Cardiac muscle cell (in vitro differentiated cells and primary cell): ENCODE measurements at regions not wholly inside any gene's neighbourhood (a gene's known extent, or its start where the extent isn't known, plus 50 kb on each side); places are given as distances from the start of the nearest gene placed in this dataset.

Experiments
- DNase-seq, 2 donors: peaks; one replicate each; pipeline versions ENCODE4 v3.0.0 to v3.0.0-alpha.2; 2010 to 2017; ENCODE audit warnings: low read depth in 1 of 2, low spot score in 1 of 2
- H3K27ac ChIP-seq: fragments of 200-600 bp; sonication (generic); 2 replicates; pipeline ENCODE4 v1.5.1; 2016
- H3K27me3 ChIP-seq: fragments of 200-600 bp; sonication (generic); 2 replicates; pipeline ENCODE4 v1.6.0; 2016; ENCODE audit warnings: control low read depth
- H3K36me3 ChIP-seq: fragments of 200-600 bp; sonication (generic); 2 replicates; pipeline ENCODE4 v1.5.1; 2016; ENCODE audit warnings: control low read depth
- H3K4me1 ChIP-seq: fragments of 200-600 bp; sonication (generic); 2 replicates; pipeline ENCODE4 v1.8.1; 2017; ENCODE audit warnings: low read depth, mild to moderate bottlenecking, mixed run types
- H3K4me3 ChIP-seq: fragments of 200-600 bp; sonication (generic); 2 replicates; pipeline ENCODE4 v1.5.1; 2016; ENCODE audit warnings: mild to moderate bottlenecking
- H3K9me3 ChIP-seq: fragments of 200-600 bp; sonication (generic); 2 replicates; pipeline ENCODE4 v1.5.1; 2017; ENCODE audit warnings: low read depth, mild to moderate bottlenecking, control low read depth
- TF ChIP-seq, protein P1 (sequence below): IDR thresholded peaks from 2 replicates; pipeline ENCODE4 v1.5.1; 2012; ENCODE audit warnings: low read depth, mild to moderate bottlenecking, low read length

DNA sequence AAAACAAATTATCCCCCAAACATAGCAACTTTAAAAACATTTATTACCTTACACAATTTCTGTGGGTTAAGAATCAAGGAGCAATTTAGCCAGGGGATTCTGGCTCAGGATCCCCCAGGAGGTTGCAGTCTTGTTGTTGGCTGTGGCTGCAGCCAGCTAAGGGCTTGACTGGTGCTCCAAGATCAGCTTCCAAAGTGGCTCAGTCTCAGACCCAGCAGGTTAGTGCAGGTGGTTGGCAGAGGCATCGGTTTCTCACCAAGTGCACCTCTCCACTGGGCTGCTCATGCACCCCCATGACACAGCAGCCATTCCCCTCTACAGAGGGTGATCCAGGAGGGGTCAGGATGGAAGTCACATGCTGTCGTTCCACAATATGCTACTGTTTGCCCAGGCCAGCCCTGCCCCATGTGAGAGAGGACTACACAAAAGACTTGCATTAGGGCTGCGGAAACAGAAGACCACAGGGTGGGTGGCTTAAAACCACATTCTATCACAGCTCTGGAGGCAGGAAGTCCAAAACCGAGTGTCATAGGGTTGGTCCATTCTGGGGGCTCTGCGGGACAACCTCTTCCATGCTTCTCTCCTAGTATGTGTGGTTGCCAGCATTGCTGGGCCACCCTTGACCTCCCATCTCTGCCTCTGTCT lies 125.8 kb downstream of the C6orf118 start:
- no peaks in the 10 kb centered on the region for H3K9me3 ChIP-seq
- no peaks in the 10 kb centered on the region for H3K27me3 ChIP-seq
- no peak for DNase-seq
- TF ChIP-seq, protein P1, sequence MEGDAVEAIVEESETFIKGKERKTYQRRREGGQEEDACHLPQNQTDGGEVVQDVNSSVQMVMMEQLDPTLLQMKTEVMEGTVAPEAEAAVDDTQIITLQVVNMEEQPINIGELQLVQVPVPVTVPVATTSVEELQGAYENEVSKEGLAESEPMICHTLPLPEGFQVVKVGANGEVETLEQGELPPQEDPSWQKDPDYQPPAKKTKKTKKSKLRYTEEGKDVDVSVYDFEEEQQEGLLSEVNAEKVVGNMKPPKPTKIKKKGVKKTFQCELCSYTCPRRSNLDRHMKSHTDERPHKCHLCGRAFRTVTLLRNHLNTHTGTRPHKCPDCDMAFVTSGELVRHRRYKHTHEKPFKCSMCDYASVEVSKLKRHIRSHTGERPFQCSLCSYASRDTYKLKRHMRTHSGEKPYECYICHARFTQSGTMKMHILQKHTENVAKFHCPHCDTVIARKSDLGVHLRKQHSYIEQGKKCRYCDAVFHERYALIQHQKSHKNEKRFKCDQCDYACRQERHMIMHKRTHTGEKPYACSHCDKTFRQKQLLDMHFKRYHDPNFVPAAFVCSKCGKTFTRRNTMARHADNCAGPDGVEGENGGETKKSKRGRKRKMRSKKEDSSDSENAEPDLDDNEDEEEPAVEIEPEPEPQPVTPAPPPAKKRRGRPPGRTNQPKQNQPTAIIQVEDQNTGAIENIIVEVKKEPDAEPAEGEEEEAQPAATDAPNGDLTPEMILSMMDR = no peak
- no peak overlapping the region for H3K4me3 ChIP-seq
- H3K36me3 ChIP-seq = no peaks in the 10 kb centered on the region
- no peaks in the 10 kb centered on the region for H3K4me1 ChIP-seq
- no peak overlapping the region for H3K27ac ChIP-seq

DNA sequence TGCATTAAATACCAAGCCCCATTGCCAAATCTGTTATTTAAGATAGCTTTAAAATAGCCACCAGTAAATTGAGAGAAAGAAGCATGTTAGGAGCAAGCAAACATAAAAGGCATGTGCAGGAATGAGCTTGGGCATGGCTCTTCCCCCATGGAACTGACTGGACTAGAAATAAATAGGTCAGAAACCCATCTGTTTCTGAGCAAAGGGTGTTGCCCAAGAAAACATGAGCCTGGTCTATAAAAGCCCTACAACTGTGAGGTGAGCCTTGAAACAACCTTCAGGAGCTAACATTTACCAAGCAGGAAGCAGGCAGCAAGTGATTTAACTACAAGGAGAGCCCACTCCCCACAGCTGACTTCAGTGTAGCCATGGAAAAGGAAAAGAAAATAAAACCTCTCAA lies 126.3 kb downstream of the C6orf118 start:
- Histone ChIP-seq H3K27me3 (no peaks in the 10 kb centered on the region), H3K4me3 (no peak overlapping the region), H3K36me3 (no peaks in the 10 kb centered on the region), H3K9me3 (no peaks in the 10 kb centered on the region), H3K4me1 (no peaks in the 10 kb centered on the region), H3K27ac (no peak overlapping the region)
- TF ChIP-seq, protein P1 = no peak
- no peak for DNase-seq

DNA sequence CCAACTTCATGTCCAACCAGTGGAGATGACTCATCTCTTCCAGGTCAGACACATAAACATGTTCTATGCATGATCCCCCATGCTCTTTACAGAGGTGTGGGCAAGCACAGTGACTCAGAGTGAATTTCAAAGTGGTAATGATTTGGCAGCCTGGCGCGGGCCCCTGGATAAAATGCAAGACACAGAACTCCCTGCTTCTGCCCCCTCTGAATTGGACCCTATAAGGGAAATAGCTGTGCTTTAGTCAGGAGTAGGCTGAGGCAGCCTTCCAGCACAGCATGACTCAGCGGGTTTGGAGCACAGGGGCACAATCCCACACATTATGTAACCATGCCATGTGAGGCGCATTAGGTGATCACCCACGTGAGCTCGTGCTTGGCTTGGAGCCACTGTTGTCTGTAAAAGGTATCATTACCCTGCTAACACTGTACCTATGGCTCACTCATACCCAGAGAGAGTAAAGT lies 127.4 kb downstream of the C6orf118 start:
- no peak overlapping the region for H3K4me3 ChIP-seq
- TF ChIP-seq, protein P1 = no peak
- no peaks in the 10 kb centered on the region for H3K36me3 ChIP-seq
- H3K9me3 ChIP-seq = no peaks in the 10 kb centered on the region
- no peak overlapping the region for H3K27ac ChIP-seq
- no peaks in the 10 kb centered on the region for H3K27me3 ChIP-seq
- DNase-seq = peak in 1 of 2 donors; percentile 72
- no peaks in the 10 kb centered on the region for H3K4me1 ChIP-seq

DNA sequence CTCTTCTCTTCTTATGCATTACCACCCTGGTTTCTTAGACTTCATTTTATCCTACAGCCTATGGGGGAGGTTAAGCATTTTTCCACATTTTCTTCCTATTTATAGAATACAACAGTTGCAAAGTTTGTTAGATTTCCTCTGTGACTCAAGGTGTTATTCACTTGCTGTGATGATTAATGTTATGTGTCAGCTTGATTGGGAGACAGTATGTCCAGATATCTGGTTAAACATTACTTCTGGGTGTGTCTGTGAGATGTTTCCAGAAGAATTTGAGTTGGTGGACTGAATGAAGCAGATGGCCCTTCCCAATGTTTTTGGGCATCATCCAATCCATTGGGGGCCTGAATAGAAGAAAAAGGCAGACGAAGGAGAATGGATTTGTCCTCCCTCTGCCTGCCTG lies 131.3 kb downstream of the C6orf118 start:
- no peaks in the 10 kb centered on the region for H3K9me3 ChIP-seq
- H3K36me3 ChIP-seq = no peaks in the 10 kb centered on the region
- H3K4me3 ChIP-seq = no peak overlapping the region
- H3K27ac ChIP-seq = no peak overlapping the region
- TF ChIP-seq, protein P1 = no peak
- H3K4me1 ChIP-seq = no peaks in the 10 kb centered on the region
- no peaks in the 10 kb centered on the region for H3K27me3 ChIP-seq
- no peak for DNase-seq

DNA sequence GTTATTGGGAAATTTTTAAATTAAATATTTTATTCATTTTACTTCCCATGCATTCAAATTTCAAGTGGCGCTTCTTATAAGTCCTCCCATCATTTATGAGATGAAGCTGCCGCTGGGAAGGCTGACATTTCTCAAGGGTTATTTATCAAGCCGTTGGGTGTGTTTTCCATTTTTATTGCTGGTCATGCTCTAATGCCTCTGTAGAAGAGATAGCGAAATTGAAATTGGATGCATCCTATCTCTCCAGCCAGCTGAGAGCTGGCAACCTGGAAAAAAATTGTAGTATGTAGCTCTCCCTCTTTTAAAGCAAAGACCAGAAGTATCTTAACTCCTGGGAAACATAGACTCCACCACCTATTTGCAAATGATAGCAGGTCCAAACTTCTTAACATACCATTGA lies 135.9 kb downstream of the C6orf118 start:
- no peaks in the 10 kb centered on the region for H3K27me3 ChIP-seq
- DNase-seq = no peak

More for the DNA sequence above, 135.9 kb downstream of the C6orf118 start:
- Histone ChIP-seq H3K27ac (no peak overlapping the region), H3K9me3 (no peaks in the 10 kb centered on the region), H3K4me1 (no peaks in the 10 kb centered on the region), H3K36me3 (no peaks in the 10 kb centered on the region), H3K4me3 (no peak overlapping the region)
- TF ChIP-seq, protein P1 = no peak
